CD4-positive, alpha-beta T cell treated with Interleukin-12 subunit alpha and Interleukin-12 subunit beta, for 1 hour (primary cell): ENCODE measurements at regions not wholly inside any gene's neighbourhood (a gene's known extent, or its start where the extent isn't known, plus 50 kb on each side); places are given as distances from the start of the nearest gene placed in this dataset.
A peak's percentile ranks its signal among the peaks of the same experiment; 100 is the strongest.
"Not testable (repeated sequence)": the region's sequence is repeated elsewhere in the genome, so short reads cannot be mapped to it uniquely, and the experiment has no call there.

ENCODE experiments used
- DNase-seq: peaks from one replicate; pipeline ENCODE4 v3.0.0-alpha.2; 2020

DNA sequence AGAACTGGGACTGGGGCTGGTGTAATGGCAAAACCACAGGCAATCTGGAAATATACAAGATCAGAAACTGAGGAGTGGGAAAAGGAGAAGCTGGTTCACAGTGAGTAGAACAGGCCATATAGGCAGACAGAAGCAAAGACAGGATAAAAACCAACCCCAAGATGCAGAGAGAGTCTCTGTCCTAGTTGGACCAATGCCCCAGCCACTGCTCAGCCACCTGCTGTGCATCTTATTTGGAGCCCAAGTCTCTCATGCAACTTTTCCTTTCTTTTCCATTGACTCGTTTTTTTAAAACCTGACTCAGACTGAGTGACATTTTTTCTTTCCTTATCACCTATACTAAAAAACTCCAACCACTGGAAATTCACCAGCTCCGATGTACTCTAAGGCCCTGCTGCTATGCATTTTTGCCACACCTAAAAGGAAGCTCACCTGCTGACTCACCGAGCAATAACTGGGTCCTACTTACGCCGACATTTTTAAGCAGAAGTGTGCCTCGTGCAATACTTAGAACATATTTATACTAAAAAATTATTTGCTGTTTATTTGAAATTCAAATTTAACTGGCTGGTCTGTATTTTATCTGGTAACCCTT is 100.8 kb upstream of the XYLT1 start:
- no peak for DNase-seq

DNA sequence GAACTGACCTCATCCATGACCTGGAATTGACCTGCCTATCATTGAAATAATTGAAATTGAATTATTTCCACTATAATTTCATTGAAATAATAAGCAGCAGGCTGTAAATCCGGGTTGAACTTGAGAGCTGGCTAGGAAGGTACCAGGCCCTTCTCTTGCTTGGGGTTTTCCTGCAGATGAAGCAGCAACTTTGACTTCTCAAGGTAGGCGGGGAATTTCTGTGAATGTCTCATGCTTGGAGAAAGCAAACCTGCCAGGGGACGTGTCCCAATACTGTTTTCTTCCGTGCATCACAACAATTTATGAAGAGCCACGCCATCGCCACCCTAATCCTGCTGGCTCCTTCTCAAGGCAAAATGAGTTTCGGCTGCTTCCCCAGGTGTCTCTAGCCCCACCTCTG is 97.5 kb upstream of the XYLT1 start:
- no peak for DNase-seq

DNA sequence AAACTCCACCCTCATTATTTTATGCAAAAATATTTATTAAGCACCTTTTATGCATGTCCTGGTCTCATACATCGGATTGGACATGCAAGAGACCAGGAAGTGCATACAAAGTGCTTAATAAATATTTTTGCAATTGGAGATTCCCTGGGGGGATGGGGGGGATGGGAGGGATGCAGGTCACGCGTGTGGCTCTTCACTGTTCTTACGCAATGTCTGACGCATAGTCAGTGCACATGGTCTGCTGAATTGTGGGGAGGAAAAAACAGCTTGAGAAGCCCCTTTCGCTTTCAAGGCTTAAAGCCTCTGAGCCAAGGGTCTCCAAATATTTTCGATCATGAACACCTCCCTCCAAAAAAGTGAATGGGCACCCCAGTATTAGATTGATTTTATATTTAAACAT is 96.7 kb upstream of the XYLT1 start:
- no peak for DNase-seq

DNA sequence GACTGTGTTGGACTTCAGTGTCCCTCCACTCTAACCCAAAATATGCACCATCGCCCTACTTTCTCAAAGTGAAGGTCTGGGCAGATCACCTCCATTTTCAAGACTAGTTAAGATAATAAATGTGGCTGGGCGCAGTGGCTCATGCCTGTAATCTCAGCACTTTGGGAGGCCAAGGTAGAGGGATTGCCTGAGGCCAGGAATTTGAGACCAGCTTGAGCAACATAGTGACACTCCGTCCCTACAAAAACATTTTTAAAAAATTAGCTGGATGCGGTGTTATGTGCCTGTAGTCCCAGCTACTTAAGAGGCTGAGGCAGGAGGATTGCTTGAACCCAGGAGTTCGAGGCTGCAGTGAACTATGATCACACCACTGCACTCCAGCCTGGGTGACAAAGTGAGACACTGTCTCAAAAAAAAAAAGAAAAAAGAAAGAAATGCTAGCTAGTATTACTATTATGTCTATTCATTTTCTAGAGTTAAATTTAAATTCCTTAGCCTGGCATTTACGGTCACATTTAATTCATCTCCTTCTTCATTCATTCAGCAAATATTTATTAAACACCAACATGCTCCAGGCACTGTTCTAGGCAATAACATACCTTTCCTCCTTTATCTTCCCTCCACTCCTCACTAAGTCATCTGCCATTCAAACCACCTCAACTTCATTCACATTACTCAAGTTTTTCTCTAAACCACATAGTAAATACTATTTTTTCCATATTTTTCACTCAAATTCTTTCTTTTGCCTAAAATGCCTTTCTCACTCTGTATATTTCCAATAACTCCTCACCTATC is 96.1 kb upstream of the XYLT1 start:
- no peak for DNase-seq

DNA sequence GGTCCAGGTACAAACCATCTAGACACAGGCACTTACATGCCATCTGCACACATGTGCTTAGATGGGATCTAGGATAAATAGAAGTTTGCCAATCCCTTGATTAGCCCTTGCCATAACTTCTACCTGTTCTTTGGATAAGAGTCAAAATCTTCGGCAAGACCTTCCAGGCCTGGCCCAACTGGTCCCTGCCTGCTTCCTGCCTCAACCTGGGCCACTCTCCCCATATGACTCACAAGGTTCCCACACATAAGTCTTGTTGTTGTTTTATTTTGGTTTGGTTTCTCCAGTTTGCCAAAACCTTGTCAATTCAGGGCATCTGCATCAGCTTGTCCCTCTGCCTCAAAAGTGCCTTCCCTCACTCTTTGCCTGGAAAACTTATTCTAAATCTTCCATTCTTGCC is 95.3 kb upstream of the XYLT1 start:
- no peak for DNase-seq

DNA sequence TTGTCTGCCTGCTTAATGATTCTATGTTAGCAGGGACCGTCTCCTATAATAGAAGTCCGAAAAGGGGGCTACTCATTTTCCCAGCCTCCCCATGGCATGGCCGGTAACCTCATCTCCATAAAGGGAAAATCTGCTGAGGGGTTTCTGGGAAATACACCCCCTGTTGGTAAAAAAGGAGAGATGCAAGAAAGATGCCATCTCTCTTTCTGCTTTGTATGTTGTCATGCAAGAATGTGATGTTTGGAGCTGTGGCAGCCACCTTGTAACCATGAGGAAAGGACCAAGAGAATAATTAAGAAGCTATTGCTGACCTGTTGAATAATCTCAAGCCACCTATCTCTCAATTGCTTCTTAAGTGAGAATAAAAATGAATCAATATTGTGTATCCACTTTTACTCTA is 94.8 kb upstream of the XYLT1 start:
- no peak for DNase-seq

DNA sequence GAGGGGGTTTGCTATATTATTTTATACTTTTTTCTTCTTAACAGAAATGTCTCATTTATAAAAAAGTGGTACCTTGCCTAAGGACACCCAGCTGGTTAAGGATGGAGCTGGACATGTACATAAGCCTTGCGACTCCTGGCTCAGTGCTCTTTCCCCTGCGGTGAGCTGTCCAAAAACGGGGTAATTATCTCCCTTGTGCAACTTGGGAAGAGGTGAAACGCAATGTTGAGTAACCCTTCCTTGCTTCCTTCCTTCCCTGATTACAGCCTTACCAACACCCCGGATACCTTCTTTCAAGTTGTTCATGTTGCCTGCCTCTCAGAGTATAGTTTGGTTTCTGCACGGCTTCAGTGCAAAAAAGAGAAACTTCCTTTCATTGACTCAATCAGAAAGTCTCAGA is 94.1 kb upstream of the XYLT1 start:
- DNase-seq = no peak

DNA sequence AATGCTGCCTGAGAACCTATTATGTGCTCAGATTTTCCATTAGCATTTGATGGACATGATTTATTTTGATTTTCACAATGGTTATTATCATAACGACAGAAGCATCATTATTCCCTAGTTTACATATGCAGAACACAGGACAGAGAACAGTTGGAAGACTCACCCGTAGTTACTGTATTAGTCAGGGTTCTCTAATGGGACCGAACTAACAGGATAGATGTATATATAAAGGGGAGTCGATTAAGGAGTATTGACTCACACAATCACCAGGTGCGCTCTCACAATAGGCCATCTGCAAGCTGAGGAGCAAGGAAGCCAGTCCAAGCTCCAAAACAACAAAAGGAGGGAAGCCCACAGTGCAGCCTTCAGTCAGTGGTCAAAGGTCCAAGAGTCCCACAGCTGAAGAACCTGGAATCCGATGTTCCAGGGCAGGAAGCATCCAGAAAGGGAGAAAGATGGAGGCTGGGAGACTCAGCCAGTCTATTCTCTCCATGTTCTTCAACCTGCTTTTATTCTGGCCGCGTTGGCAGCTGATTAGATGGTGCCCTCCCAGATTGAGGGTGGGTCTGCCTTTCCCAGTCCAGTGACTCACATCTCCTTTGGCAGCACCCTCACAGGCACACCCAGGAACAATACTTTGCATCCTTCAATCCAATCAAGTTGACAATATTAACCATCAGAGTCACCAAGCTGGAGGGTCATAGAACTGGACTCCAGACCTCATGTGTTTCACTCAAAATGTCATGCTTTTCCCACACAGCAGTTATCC is 92.7 kb upstream of the XYLT1 start:
- no peak for DNase-seq

DNA sequence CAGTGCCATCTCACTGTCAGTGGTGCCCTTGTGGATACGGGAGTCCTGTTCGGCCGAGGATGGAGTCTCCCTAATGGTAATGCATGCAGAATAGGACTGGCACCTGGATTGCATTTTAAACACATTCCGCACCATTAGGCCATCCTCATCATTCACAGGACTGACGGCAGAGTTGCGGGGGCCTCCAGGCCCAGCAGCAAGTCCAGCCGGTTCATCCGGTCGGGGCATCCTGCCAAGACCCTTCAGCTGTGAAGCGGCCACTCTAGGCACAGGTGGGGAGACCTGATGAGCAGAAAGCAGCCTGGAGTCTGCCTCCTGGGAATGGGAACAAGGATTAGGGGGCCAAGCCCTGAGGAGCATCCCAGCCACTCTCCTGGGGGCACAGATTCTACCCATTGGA is 90.3 kb upstream of the XYLT1 start:
- no peak for DNase-seq

DNA sequence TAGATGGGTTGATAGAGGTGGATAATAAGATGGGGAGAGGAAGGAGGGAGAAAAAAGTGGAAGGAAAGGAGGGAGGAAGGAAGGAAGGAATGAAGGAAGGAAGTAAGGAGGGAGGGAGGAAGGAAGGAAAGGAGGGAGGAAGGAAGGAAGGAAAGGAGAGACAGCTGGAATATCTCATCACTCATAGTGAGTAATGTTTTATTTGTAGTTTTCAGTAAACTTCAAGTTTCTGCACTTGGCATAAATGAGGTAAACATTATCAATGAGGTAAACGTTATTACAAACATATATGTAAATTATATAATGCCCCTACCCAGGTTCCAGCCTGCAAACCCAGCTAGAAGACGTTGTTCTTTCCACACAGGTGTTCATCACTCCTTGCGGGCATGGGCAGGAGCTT is 89.8 kb upstream of the XYLT1 start:
- no peak for DNase-seq

DNA sequence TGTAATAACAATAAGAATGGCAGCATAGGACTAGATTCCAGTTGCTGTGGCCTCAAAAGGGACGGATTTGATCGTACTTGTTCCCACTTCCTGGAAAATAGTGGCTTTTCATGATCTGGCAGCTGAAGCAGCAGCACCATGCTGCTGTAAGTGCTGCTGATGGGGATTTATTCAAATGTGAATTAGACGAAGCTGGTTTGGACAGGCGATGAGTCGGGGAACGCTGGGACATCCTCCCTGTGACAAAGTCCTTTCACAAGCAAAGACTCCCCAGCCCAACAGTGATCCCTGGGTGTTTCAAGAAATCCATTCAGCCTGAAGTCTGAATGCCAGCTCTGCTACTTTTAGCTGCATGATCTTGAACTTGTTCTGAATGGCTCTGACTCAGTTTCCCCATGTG is 88.6 kb upstream of the XYLT1 start:
- DNase-seq = no peak

DNA sequence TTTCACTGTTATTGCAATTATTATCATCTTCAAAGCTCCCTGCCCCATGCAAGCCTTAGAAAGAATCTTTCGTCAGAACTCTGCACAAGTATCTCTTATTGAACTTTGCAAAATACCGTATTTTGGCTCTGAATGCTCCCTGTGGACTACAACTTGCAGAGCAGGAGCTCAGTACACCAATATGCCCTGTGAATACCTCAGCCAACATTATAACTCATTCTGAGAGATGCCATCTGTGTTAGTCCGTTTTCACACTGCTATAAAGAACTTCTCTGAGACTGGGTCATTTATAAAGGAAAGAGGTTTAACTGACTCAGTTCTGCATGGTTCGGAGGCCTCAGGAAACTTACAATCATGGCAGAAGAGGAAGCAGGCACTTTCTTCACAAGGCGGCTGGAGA is 87.2 kb upstream of the XYLT1 start:
- DNase-seq = no peak

DNA sequence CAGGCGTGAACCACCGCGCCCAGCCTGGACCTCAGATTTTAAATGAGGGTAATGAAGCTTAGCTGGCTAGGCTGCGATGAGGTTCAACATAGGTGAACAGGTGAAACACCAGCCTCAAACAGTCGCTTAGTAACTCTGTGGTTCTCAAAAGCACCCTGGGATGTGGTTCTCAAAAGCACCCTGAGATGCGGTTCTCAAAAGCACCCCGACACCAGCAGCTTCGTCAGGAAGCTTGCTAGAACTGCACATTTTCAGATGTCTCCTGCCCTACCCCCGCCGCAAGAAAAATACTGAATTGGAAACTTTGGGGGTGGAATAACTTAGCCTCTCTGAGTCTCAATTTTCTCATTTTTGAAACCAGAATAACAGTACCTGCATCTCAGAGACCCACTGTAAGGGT is 86.7 kb upstream of the XYLT1 start:
- DNase-seq = no peak

DNA sequence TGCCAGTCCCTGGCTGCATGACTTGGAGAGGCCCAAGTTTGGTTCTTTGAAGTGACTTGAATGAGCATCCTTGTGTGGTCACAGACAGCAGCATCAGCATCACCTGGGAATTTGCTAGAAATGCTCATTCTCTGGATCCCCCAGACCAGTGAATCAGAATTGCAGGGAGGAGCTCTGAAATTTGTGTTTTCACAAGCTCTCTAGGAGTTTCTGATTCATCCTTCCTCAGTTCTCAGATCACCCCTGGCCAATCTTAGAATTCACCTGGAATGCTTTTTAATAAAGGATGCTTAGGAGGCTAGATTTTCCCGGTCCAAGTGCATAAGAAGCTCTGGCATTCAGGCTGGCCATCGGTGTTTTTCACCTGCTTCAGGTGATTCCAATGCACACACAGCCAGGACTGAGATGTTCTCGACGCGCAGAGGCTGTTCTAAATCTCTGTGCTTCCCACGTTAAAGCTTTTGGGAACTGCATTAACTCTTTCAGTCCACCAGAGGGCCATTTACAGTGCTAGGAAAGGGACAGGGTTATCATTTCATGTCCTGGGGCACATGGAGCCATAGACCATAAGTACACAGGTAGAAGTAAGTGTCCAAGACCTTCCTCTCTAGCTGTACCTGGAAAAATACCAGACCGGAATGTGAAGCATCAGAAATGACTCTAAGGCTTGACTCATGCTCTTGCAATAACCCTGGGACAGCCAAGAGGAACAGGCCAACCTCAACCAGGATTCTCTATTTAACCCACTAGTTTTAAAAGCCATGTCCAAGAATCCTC is 85.7 kb upstream of the XYLT1 start:
- DNase-seq = no peak

DNA sequence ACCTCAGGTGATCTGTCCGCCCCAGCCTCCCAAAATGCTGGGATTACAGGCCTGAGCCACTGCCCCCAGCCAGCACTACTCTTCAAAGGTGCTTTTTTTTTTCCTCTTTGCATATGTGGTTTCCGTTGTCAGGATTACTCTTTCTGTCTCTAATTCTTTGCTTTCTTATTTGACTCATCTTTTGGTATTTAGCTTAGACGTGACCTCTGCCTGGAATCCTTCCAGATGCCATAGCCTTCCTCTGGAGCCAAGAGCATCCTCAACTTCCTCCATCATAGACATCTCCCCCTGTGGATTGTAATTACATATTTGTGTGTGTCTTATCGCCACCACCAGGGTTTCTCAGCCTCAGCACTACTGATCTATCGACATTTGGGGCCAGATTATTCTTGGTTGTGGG is 84.4 kb upstream of the XYLT1 start:
- no peak for DNase-seq

DNA sequence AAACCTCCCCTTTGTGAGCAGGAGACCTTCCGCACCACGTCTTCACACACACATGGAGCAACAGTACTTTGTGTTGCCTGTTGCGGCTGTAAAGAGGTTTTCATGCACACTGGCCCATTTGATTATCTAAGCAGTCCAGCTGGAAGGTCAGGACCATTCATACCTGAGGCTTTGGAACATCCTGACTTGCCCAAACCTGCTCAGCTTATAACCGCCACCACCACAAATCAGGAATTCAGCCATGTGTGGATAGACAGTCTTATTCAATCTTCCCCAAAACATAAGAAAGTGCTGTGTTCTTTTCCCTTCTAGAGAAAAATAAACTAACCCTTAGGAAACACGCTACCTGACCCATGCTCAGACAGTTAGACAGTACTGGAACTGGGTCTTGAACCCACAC is 81.6 kb upstream of the XYLT1 start:
- DNase-seq = no peak

DNA sequence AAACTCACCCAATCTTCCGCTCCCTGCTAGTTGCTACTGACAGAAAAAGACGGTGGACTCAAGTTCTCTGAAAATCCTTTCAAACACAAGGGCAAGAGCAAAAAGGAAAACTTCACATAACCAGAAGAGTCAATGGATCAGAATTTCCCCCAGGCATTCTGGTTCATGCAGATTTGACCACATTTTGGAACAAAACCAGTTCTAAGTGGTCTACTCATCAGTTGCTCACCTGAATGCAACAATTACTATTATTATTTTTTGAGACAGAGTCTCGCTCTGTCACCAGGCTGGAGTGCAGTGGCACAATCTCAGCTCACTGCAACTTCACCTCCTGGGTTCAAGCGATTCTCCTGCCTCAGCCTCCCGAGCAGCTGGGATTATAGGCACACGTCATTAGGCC is 80.9 kb upstream of the XYLT1 start:
- not testable (repeated sequence) for DNase-seq

DNA sequence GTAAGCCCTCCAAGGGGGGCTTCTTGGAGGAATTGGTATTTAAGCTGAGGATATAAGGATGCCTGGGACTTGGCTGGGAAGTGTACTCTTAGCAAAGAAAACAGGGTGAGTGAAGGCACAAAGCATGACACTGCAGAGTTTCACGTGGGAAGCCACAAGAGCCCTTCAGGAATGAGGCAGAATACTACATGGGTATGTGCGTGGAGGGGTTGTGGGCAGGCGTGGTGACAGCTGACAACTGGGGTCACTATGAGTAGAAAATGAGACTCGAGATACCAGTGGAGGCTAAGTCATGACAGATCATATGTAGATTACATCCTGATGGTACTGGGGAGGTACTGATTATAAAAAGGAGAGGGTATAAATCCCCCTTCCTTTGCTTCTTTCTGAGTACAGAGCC is 78.1 kb upstream of the XYLT1 start:
- DNase-seq = no peak

DNA sequence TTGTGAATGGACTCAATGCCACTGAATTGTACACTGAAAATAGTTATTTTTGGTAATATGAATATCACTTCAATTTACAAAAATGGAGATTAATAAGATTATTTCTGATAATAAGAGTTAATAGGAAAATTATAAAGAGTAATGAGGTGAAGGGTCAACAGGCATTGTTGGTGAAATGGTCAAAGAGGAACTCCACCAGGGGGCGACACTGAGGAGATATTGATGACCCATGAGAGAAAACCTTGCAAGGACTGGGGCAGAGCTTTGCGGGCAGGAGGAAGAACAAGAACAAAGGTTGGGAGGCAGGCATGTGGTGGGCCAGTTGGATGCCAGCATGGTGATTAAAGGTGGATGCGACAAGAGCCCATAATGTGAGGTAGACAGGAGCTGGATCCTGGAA is 74.0 kb upstream of the XYLT1 start:
- DNase-seq = peak; percentile 6

DNA sequence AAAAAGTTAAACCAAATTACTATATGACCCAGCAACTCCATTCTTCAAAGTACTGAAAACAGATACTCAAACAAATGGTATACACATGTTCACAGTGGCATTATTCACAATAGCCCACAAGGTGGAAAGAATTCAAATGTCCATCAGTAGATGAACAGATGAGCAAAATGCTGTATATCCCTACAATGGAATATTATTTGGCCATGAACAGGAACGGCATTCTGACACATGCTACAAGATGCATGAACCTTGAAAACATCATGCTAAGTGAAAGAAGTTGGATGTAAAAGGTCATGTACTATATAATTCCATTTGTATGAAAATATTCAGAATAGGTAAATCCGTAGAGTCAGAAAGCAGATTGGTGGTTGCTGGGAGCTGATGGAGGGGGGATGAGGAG is 73.5 kb upstream of the XYLT1 start:
- DNase-seq = no peak

DNA sequence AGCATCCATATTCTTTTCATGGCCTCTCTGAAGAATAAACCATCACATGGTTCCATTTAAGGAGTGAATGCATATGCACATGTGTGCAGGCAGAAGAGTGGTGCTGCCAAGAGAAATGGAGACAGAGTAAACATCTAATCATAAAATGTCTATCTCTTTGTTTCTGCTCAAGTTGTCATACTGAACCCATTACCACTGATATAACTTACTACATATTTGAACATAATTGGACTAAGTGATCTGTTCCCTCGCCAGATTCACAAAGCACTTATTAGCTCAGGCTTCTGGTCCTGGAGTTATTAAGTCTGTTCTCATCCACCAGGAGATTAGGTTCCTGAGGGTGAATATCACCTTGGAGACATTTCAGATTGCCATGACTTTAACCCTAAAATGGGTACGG is 72.3 kb upstream of the XYLT1 start:
- DNase-seq = no peak

DNA sequence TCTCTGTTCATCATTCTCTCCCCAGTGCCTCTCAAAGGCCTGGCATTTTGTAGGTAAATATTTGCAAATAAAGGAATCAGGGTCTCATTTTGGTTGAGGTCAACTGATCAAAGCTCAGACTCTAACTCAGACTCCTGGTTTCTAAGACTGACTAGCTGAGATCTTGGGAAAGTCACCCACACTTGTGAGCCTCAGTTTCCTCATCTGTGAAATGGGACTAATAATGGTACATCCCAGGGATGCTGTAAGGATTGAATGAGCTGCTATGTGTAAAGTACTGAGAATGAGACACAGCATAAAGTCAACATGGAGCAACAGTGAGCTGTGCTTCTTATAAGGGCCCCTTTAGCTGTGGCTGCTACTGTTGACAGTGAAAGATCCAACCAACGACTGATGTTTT is 70.6 kb upstream of the XYLT1 start:
- DNase-seq = no peak

DNA sequence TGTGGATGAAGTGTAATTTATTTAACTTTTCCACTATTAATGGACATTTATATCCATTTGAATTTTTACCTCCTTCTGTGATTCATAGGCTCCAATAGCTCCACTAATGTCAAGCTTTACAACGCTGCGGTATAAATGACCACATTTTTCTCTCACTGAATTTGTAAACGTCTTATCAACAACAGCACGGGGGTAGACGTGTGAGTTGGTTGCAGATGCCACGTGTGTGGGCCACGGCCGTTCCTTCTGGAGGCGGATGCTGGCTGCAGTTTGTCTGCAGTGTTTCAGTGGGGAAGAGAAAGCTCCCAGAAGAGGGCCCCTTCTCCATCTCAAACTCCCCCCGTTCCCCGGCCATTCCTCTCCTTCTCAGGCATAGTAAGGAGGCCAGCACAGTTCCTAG is 68.2 kb upstream of the XYLT1 start:
- DNase-seq = no peak
